SK-N-SH (cell line): ENCODE measurements at regions not wholly inside any gene's neighbourhood (a gene's known extent, or its start where the extent isn't known, plus 50 kb on each side); places are given as distances from the start of the nearest gene placed in this dataset.

Experiments
- CTCF ChIA-PET: fragments of 300-600, 350-600 bp; formaldehyde crosslinking; extraction: SDS; loops from one replicate; lab custom pipeline; 2021; lab: Yijun Ruan, JAX
- POLR2A ChIA-PET: fragments of 350-600 bp; sonication (Branson Sonifier 250); formaldehyde crosslinking; extraction: SDS; loops from one replicate; lab custom pipeline; 2020; ENCODE audit warnings: antibody characterized with exemption, inconsistent platforms; lab: Yijun Ruan, JAX
- DNase-seq: peaks from one replicate; pipeline ENCODE4 v3.0.0; 2012
- H2AFZ ChIP-seq: fragments of 200-600 bp; sonication (generic); 2 replicates; pipeline ENCODE4 v1.8.1; 2016; ENCODE audit warnings: antibody characterized with exemption, mild to moderate bottlenecking, low read depth
- H3F3A ChIP-seq: fragments of 200-600 bp; sonication (generic); replicated peaks from 2 replicates; pipeline ENCODE3; 2016; ENCODE audit warnings: antibody characterized with exemption, mild to moderate bottlenecking; ENCODE audit not compliant: insufficient read depth
- H3K27ac ChIP-seq, 2 experiments: fragments of 200-500 bp in 1 of 2; fragments of 200-600 bp in 1 of 2; sonication (Bioruptor generic) in 1 of 2; sonication (generic), shearing (Covaris generic) in 1 of 2; 2 replicates each; pipeline versions ENCODE4 v1.5.1 to v1.6.1; 2014 to 2016; ENCODE audit warnings: low read depth in 2 of 2, inconsistent platforms in 1 of 2, low read length in 1 of 2, mild to moderate bottlenecking in 1 of 2, mixed read lengths in 1 of 2
- H3K27me3 ChIP-seq: fragments of 200-600 bp; sonication (generic), shearing (Covaris generic); 2 replicates; pipeline ENCODE4 v1.6.1; 2016; ENCODE audit warnings: mixed run types; ENCODE audit not compliant: insufficient read depth
- H3K36me3 ChIP-seq, 2 experiments: fragments of 200-500 bp in 1 of 2; fragments of 200-600 bp in 1 of 2; sonication (Bioruptor generic) in 1 of 2; sonication (generic) in 1 of 2; replicated peaks in 1 of 2; 2 replicates each; pipeline versions ENCODE3 to v1.5.1; 2014 to 2016; ENCODE audit warnings: low read length in 1 of 2, mild to moderate bottlenecking in 1 of 2; ENCODE audit not compliant: insufficient read depth in 2 of 2, control insufficient read depth in 1 of 2
- H3K4me1 ChIP-seq, 2 experiments: fragments of 200-500 bp in 1 of 2; fragments of 200-600 bp in 1 of 2; sonication (Bioruptor generic) in 1 of 2; sonication (generic), shearing (Covaris generic) in 1 of 2; 2 replicates each; pipeline versions ENCODE4 v1.5.1 to v1.6.1; 2014 to 2016; ENCODE audit warnings: low read depth in 1 of 2, low read length in 1 of 2, mixed run types in 1 of 2; ENCODE audit not compliant: insufficient read depth in 2 of 2, control insufficient read depth in 1 of 2
- H3K4me2 ChIP-seq: fragments of 200-600 bp; sonication (generic), shearing (Covaris generic); 2 replicates; pipeline ENCODE4 v1.6.1; 2017; ENCODE audit warnings: mixed run types
- H3K4me3 ChIP-seq, 2 experiments: fragments of 200-500 bp in 1 of 2; fragments of 200-600 bp in 1 of 2; sonication (Bioruptor generic) in 1 of 2; sonication (generic), shearing (Covaris generic) in 1 of 2; 2 replicates each; pipeline versions ENCODE4 v1.5.1 to v1.8.1; 2014 to 2016; ENCODE audit warnings: low read depth in 2 of 2, inconsistent platforms in 1 of 2, low read length in 1 of 2, mild to moderate bottlenecking in 1 of 2, mixed read lengths in 1 of 2, moderate library complexity in 1 of 2
- H3K79me2 ChIP-seq: fragments of 200-600 bp; sonication (generic); 2 replicates; pipeline ENCODE4 v1.8.1; 2017; ENCODE audit warnings: mild to moderate bottlenecking; ENCODE audit not compliant: insufficient read depth
- H3K9ac ChIP-seq: fragments of 200-600 bp; sonication (generic); 2 replicates; pipeline ENCODE4 v1.6.1; 2017; ENCODE audit warnings: mixed run types
- H3K9me2 ChIP-seq: fragments of 200-600 bp; sonication (generic); 2 replicates; pipeline ENCODE4 v1.6.1; 2017; ENCODE audit warnings: mixed run types
- H3K9me3 ChIP-seq: fragments of 200-600 bp; sonication (generic); 2 replicates; pipeline ENCODE4 v1.6.1; 2017; ENCODE audit warnings: mixed run types, mild to moderate bottlenecking, moderate library complexity
- H4K20me1 ChIP-seq: fragments of 200-600 bp; sonication (generic); 2 replicates; pipeline ENCODE4 v1.6.1; 2017; ENCODE audit warnings: mild to moderate bottlenecking, mixed run types; ENCODE audit not compliant: insufficient read depth
- ELF1 ChIP-seq: IDR thresholded peaks from 2 replicates; pipeline ENCODE4 v1.4.0; 2012
- EP300 ChIP-seq, 2 experiments: IDR thresholded peaks; 2 replicates each; pipeline versions ENCODE4 v1.4.0 to v1.6.1; 2012; ENCODE audit warnings: borderline replicate concordance in 1 of 2, low read depth in 1 of 2, low read length in 1 of 2
- EZH2phosphoT487 ChIP-seq: fragments of 200-600 bp; sonication (generic); IDR thresholded peaks from 2 replicates; pipeline ENCODE4 v1.6.1; 2017; ENCODE audit warnings: low read depth, mixed run types, mild to moderate bottlenecking, antibody characterized with exemption, moderate library complexity, borderline replicate concordance
- FOXJ3 ChIP-seq: sonication (generic); formaldehyde crosslinking; IDR thresholded peaks from 2 replicates; pipeline ENCODE4 v1.5.1; 2020; ENCODE audit warnings: mild to moderate bottlenecking, missing genetic modification reagents
- FOXM1 ChIP-seq: IDR thresholded peaks from 2 replicates; pipeline ENCODE4 v1.4.0; 2012; ENCODE audit warnings: low read depth, mild to moderate bottlenecking
- GABPA ChIP-seq: IDR thresholded peaks from 2 replicates; pipeline ENCODE4 v1.4.0; 2012; ENCODE audit warnings: low read depth, mild to moderate bottlenecking
- JUND ChIP-seq: IDR thresholded peaks from 2 replicates; pipeline ENCODE4 v1.4.0; 2012
- MXI1 ChIP-seq: IDR thresholded peaks from 2 replicates; pipeline ENCODE4 v1.6.1; 2012; ENCODE audit warnings: mild to moderate bottlenecking, low read depth, low read length, improper control_type of control experiment
- NFIC ChIP-seq: IDR thresholded peaks from 2 replicates; pipeline ENCODE4 v1.4.0; 2012; ENCODE audit warnings: borderline replicate concordance
- NRF1 ChIP-seq: IDR thresholded peaks from 2 replicates; pipeline ENCODE4 v1.6.1; 2012; ENCODE audit warnings: low read depth, mild to moderate bottlenecking, low read length
- POLR2AphosphoS5 ChIP-seq: IDR thresholded peaks from 2 replicates; pipeline ENCODE4 v1.6.1; 2012; ENCODE audit warnings: low read depth, low read length
- RAD21 ChIP-seq: IDR thresholded peaks from 2 replicates; pipeline ENCODE4 v1.6.1; 2012; ENCODE audit warnings: mild to moderate bottlenecking, low read length
- RCOR1 ChIP-seq: fragments of 150-350 bp; IDR thresholded peaks from 2 replicates; pipeline ENCODE4 v1.6.1; 2017; ENCODE audit warnings: antibody characterized with exemption, low read length
- RFX5 ChIP-seq: IDR thresholded peaks from 2 replicates; pipeline ENCODE4 v1.6.1; 2012; ENCODE audit warnings: mild to moderate bottlenecking, improper control_type of control experiment, low read length
- RXRA ChIP-seq: IDR thresholded peaks from 2 replicates; pipeline ENCODE4 v1.4.0; 2012; ENCODE audit warnings: low read depth, mild to moderate bottlenecking, borderline replicate concordance
- SIN3A ChIP-seq: IDR thresholded peaks from 2 replicates; pipeline ENCODE4 v1.6.1; 2012; ENCODE audit warnings: low read depth, mild to moderate bottlenecking, low read length, moderate library complexity, borderline replicate concordance
- SMC3 ChIP-seq: IDR thresholded peaks from 2 replicates; pipeline ENCODE4 v1.6.1; 2012; ENCODE audit warnings: low read depth, low read length, improper control_type of control experiment
- TCF12 ChIP-seq: IDR thresholded peaks from 2 replicates; pipeline ENCODE4 v1.4.0; 2012
- ZBTB33 ChIP-seq: IDR thresholded peaks from 2 replicates; pipeline ENCODE4 v1.4.0; 2012; ENCODE audit warnings: low read depth, borderline replicate concordance
- WGBS: methylation state at CpG from one replicate; pipeline ENCODE4 v1.1.6; 2017; ENCODE audit warnings: low lambda C conversion rate; 5-methylcytosine and 5-hydroxymethylcytosine counted together
- TF ChIP-seq, protein P1 (sequence below): IDR thresholded peaks from 2 replicates; pipeline ENCODE4; 2012
- TF ChIP-seq, protein P2 (sequence below): fragments of 150-350 bp; IDR thresholded peaks from 2 replicates; pipeline ENCODE4 v1.6.1; 2017; ENCODE audit warnings: antibody characterized with exemption, low read length, low read depth, borderline replicate concordance
- TF ChIP-seq, protein P3 (sequence below): fragments of 200-600 bp; sonication (generic); IDR thresholded peaks from 2 replicates; pipeline ENCODE4 v1.6.1; 2017; ENCODE audit warnings: antibody characterized with exemption, mild to moderate bottlenecking, moderate library complexity

DNA sequence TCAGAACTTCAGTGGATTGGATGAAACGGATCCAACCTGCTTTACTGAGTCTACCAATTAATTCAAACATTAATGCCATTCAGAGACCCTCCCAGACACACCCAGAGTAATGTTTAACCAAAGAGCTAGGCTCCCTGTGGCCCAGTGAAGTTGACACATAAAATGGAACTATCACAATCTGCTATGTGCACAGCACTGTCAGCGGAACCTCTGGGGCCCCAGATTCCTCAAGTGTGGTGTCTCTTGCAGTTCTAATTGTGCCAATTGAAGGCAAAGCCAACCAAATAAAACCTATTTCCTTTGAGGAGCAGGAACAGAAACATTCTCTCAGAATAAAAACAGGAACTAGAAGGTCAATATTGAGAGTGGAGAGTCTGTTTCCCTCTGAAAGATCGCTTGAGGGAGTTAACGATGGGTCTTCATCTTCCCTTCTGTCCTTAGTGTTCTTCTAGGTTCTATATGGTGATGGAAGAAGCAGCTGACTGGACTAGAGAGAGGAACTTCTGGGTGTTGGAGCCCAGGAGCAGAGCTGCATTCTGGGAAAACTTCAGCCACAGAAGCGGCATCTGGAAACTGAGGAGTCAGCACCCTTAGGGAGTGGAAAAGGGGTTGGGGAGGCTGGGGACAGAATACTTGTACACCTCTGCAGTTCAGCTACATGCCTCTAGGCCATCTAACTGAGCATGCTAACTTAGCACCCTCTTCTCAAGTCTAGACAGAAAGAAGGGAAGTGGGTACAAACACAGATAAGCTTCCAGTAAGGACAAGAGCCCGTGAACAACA, 174.4 kb upstream of the FBXO11 start:
- Histone ChIP-seq H4K20me1 (no peaks in the 10 kb centered on the region), H3K9me3 (no peaks in the 10 kb centered on the region), H3K9me2 (no peaks in the 10 kb centered on the region), H3F3A (no peaks in the 10 kb centered on the region), H3K9ac (no peak overlapping the region), H3K4me2 (no peak overlapping the region), H3K27ac (no peak overlapping the region), H3K27me3 (peaks cover 4% of the 10 kb centered on the region; the same call in 1 of the 2 replicates), H3K4me1 (no peaks in the 10 kb centered on the region), H3K4me3 (no peak overlapping the region), H2AFZ (no peak overlapping the region), H3K79me2 (no peaks in the 10 kb centered on the region), H3K36me3 (no peaks in the 10 kb centered on the region)
- TF ChIP-seq FOXM1 = no peak
- TF ChIP-seq RFX5 = no peak
- TF ChIP-seq EP300 (IDR thresholded peaks at IDR 0.05; ENCODE audit: borderline replicate concordance in 1 of 2, low read depth in 1 of 2, low read length in 1 of 2) = no peak
- no peak for TF ChIP-seq POLR2AphosphoS5
- no peak for TF ChIP-seq RXRA
- TF ChIP-seq, protein P1, sequence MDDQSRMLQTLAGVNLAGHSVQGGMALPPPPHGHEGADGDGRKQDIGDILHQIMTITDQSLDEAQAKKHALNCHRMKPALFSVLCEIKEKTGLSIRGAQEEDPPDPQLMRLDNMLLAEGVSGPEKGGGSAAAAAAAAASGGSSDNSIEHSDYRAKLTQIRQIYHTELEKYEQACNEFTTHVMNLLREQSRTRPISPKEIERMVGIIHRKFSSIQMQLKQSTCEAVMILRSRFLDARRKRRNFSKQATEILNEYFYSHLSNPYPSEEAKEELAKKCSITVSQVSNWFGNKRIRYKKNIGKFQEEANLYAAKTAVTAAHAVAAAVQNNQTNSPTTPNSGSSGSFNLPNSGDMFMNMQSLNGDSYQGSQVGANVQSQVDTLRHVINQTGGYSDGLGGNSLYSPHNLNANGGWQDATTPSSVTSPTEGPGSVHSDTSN = no peak
- TF ChIP-seq GABPA = no peak
- TF ChIP-seq JUND = no peak
- no peak for TF ChIP-seq SIN3A
- TF ChIP-seq RAD21 = no peak
- no peak for TF ChIP-seq EZH2phosphoT487
- TF ChIP-seq NRF1 = no peak
- no peak for TF ChIP-seq SMC3
- TF ChIP-seq RCOR1 = no peak
- TF ChIP-seq NFIC = no peak
- no peak for TF ChIP-seq MXI1
- TF ChIP-seq, protein P2, sequence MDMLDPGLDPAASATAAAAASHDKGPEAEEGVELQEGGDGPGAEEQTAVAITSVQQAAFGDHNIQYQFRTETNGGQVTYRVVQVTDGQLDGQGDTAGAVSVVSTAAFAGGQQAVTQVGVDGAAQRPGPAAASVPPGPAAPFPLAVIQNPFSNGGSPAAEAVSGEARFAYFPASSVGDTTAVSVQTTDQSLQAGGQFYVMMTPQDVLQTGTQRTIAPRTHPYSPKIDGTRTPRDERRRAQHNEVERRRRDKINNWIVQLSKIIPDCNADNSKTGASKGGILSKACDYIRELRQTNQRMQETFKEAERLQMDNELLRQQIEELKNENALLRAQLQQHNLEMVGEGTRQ = no peak
- TF ChIP-seq ELF1 = no peak
- 69% methylated on average over 6 of the region's 6 CpGs for WGBS
- POLR2A ChIA-PET = no interaction called here
- CTCF ChIA-PET = interaction anchor here (1.5 kb wide), 1 partner anchor 26 kb away, joined by 4 read pairs; no protein-coding TSS in a partner anchor
- DNase-seq = no peak

DNA sequence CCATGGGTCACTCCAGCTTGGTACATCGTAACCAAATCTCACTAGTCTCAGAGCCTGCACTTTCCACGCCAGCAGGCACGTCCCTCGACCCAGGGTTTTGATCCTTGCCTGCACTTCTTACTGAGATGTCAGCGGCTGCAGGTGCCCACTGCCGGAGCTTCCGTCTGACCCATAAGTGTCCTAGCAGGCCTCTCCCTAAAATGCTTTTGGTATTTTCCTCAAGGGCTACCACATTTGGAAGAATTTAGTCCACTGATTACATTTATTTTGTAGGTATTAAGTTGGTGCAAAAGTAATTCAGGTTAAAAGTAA, 175.0 kb upstream of the FBXO11 start:
- Histone ChIP-seq H3K4me1 (no peaks in the 10 kb centered on the region), H3K4me3 (no peak overlapping the region), H3K27ac (no peak overlapping the region), H3K79me2 (no peaks in the 10 kb centered on the region), H3K36me3 (no peaks in the 10 kb centered on the region), H3F3A (no peaks in the 10 kb centered on the region), H3K27me3 (peaks cover 4% of the 10 kb centered on the region; the same call in 1 of the 2 replicates), H4K20me1 (no peaks in the 10 kb centered on the region), H3K9ac (no peak overlapping the region), H3K9me2 (no peaks in the 10 kb centered on the region), H2AFZ (no peak overlapping the region), H3K9me3 (no peaks in the 10 kb centered on the region), H3K4me2 (no peak overlapping the region)
- DNase-seq = no peak
- POLR2A ChIA-PET = interaction anchor here (1.1 kb wide), 1 partner anchor 678 kb away, joined by 3 read pairs; the partner anchor contains the start of gene MSH2
- CTCF ChIA-PET = interaction anchor here (1.5 kb wide), 1 partner anchor 25 kb away, joined by 4 read pairs; no protein-coding TSS in a partner anchor
- WGBS = 80% methylated on average over 5 of the region's 7 CpGs
- TF ChIP-seq RFX5 = no peak
- no peak for TF ChIP-seq ZBTB33
- no peak for TF ChIP-seq TCF12
- no peak for TF ChIP-seq MXI1
- TF ChIP-seq ELF1 = no peak
- TF ChIP-seq, protein P3, sequence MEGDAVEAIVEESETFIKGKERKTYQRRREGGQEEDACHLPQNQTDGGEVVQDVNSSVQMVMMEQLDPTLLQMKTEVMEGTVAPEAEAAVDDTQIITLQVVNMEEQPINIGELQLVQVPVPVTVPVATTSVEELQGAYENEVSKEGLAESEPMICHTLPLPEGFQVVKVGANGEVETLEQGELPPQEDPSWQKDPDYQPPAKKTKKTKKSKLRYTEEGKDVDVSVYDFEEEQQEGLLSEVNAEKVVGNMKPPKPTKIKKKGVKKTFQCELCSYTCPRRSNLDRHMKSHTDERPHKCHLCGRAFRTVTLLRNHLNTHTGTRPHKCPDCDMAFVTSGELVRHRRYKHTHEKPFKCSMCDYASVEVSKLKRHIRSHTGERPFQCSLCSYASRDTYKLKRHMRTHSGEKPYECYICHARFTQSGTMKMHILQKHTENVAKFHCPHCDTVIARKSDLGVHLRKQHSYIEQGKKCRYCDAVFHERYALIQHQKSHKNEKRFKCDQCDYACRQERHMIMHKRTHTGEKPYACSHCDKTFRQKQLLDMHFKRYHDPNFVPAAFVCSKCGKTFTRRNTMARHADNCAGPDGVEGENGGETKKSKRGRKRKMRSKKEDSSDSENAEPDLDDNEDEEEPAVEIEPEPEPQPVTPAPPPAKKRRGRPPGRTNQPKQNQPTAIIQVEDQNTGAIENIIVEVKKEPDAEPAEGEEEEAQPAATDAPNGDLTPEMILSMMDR = no peak
- TF ChIP-seq FOXJ3 (CRISPR knock-in tag) = no peak
- TF ChIP-seq RXRA = no peak
- TF ChIP-seq SMC3 = no peak
- TF ChIP-seq, protein P2 = no peak
- TF ChIP-seq NFIC = no peak
- no peak for TF ChIP-seq GABPA
